ENCODE measurements at regions not wholly inside any gene's neighbourhood (a gene's known extent, or its start where the extent isn't known, plus 50 kb on each side); places are given as distances from the start of the nearest gene placed in this dataset.

DNA sequence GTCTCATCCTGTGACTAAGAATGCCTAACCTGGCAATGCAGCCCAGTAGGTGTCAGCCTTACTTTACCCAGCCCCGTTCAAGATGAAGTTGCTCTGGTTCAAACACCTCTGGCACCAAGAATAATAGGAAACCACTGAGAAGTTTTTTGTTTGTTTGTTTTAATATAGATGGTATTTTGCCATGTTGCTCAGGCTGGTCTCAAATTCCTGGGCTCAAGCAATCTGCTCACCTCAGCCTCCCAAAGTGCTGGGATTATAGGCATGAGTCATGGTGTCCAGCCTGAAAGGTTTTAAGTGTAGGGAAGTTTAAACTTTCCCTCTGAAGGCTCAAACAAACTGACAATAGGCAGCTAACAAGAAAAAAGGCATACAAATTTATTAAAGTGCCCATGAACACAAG, 51.2 kb upstream of the ABCC4 start:
- no peak for DNase-seq (ENCODE audit: low read depth)

GRCh38 chr13:95354156-95354555, 52.9 kb upstream of the ABCC4 start:
- no peak for DNase-seq (ENCODE audit: low read depth)

DNA sequence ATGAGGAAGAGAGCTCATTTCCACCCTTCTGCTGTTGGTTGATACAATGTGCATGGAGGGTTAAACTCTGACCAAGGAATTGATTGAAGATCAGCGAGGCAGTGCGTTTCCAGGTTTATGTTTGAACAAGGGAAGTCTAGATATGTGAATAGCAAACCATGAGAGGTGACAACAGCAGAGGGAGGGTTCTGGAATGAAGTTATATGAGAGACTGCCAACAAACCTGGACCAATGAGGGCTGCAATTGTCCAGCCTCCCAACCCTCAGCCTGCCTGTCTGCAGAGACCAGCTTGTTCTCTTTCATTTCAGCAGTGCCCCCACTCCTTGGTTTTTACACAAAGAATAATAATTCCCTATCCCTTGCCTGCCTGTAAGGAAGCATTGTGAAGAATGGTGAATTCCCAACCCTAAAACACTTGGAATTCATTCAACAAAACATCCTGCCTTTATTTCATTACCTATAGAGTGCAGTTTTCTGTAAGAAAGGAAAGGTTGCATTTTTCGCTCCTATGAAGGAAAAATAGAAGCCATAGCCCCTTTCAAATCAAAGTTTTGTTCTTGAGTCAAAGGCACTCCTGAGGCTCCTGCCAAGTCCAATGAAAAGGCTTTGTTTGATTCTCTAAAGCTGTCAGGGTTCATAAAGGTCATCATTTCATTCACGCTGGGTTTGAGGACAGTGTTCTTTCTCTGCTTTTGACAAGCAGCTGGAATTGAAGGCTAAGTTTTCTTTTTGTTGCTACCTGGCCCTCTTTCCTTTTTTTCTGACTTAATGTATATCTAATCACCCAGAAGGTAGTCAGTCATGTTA, 53.6 kb upstream of the ABCC4 start:
- no peak for DNase-seq (ENCODE audit: low read depth)

DNA sequence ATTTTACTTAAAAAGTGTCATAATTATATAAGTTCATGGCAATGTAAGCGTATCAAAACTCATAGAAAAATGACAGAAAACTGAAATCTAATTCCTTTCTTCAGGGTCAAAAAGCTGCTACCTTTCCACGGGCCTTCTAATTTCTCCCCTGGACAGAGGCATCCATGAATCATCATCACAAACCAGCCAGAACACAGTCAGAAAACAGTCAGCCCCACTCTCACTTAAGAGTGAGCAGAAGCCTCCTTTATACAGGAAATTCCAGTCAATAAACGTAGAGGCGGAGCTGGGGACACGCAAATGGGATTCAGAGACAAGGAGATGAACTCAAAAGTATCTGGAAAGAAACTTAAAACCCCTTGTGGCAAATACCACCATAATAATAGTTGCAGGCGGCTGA, 54.2 kb upstream of the ABCC4 start:
- DNase-seq (ENCODE audit: low read depth), result no peak

DNA sequence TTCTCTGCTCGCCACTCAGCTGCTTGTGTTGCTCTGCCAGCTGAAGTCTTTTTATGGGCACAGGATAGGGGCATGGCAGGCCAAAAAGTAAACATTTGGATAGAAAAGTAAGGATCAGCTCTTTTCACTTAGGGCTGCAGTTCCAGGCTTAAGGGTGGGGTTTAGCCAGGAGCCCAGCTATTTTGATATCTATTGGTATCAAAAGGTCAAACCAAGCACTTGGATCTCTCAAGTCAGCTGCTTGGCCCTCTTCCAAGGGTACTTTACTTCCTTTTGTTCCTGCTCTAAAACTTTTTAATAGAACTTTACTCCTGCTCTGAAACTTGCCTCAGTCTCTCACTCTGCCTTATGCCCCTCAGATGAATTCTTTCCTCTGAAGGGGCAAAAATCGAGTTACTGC, 55.7 kb upstream of the ABCC4 start:
- DNase-seq (ENCODE audit: low read depth), result no peak

- no peak for DNase-seq (ENCODE audit: low read depth)
Measured at GRCh38 chr13:95357875-95358274, 56.6 kb upstream of the ABCC4 start.

DNA sequence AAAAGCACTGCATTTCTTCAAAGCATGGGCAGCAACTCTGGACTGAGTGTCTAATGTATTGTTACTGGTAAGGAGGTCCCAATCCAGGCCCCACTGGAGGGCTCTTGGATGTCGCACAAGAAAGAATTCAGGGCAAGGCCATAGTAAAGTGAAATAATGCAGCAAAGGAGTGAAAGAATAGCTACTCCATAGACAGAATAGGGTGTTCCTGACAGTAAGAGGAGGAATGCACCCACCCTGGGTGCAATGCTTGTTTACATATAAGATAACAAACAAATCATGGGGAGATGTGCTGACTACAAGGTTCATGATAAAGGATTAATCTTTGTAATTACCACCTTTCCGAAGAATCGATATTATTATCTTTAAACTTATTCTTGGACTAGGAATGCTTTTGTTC, 58.8 kb upstream of the ABCC4 start:
- DNase-seq (ENCODE audit: low read depth), result no peak

GRCh38 chr13:95360464-95361097, 59.3 kb upstream of the ABCC4 start:
- DNase-seq (ENCODE audit: low read depth), result no peak

- DNase-seq (ENCODE audit: low read depth), result no peak
Measured at GRCh38 chr13:95361686-95362085, 60.4 kb upstream of the ABCC4 start.

GRCh38 chr13:95362666-95363065, 61.4 kb upstream of the ABCC4 start:
- DNase-seq (ENCODE audit: low read depth), result no peak

DNA sequence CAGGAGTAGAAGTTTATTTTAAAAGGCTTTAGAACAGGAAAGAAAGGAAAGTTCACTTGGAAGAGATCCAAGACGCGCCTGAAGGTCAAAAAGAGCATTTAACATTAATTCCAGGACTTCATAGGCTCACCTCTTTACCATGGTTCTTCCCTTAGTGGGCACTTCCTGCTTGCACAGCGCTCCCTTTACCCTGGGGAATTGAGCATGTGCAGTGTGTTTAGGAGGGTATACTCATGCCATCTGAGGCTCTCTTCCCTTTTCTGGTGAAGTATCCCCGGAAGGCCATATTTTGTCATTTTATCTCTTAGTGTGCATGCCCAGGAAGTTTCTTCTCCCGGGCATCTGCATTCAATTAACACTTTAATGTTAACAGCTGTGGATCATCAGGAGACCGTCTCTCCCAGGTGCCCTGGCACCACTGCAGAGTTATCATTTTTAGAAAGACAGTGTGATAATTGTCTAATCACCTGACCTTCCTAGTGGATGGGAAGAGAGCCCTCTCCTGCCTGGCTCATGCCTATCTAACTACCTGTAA, 66.1 kb upstream of the ABCC4 start:
- no peak for DNase-seq (ENCODE audit: low read depth)

- DNase-seq (ENCODE audit: low read depth), result no peak
Measured at GRCh38 chr13:95368998-95369397, 67.7 kb upstream of the ABCC4 start.

DNA sequence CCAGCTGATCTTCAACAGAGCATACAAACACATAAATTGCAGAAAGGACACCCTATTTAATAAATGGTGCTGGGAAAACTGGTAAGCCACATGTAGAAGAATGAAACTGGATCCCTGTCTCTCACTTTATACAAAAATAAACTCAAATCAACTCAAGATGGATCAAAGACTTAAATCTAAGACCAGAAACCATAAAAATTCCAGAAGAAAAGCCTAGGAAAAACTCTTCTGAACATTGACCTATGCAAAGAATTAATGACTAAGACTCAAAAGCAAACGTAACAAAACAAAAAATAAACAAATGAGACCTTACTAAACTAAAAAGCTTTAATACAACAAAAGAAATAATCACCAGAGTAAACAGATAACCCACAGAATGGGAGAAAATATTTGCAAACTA, 74.5 kb upstream of the ABCC4 start:
- no peak for DNase-seq (ENCODE audit: low read depth)

DNA sequence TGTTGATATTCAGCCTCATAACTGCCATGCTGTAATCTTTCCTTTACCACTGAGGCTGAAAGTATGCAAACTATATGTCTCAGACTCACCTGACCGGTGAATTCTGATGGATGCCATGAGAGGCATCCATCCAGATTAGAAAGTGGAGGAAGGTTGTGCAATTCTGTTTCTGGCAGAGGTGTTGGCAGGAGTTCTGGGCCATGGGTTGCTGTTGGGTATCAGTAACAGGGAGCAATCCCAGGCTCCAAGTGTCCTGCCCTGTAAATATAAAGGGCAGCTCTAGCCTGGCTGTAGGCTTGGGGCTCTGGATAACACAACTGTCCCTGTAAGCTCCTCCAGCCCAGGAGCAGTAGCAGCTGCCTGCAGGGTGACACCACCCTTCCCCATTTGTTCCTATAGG, 77.4 kb upstream of the ABCC4 start:
- no peak for DNase-seq (ENCODE audit: low read depth)

- DNase-seq (ENCODE audit: low read depth), result no peak
Measured at GRCh38 chr13:95380468-95381211, 79.4 kb upstream of the ABCC4 start.

DNA sequence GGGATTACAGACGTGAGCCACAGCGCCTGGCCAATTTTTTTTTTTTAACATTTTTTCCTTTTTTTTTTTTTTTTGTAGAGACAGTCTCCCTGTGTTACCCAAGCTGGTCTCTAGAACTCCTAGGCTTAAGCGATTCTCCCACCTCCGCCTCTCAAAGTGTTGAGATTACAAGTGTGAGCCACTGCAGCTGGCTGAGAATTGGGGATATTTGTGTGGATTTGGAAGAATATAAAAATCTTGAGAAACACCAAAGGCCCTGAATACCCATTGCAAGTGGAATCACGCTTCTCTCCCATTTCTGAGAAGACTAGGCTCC, 79.9 kb upstream of the ABCC4 start:
- no peak for DNase-seq (ENCODE audit: low read depth)

GRCh38 chr13:95382411-95382810, 81.2 kb upstream of the ABCC4 start:
- no peak for DNase-seq (ENCODE audit: low read depth)

DNA sequence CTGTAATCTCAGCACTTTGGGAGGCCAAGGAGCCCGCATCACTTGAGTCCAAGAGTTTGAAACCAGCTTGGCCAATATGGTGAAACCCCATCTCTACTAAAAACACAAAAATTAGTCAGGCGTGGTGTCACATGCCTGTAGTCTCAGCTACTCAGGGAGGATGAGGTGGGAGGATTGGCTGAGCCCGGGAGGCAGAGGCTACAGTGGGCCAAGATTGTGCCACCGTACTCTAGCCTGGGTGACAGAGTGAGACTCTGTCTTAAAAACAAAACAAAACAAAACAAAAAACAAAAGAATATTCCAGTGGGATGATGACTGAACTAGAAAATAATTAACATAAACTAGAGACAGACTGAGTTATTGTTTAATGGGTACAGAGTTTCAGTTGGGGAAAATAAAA, 81.7 kb upstream of the ABCC4 start:
- no peak for DNase-seq (ENCODE audit: low read depth)

- DNase-seq (ENCODE audit: low read depth), result no peak
Measured at GRCh38 chr13:95385373-95385772, 84.1 kb upstream of the ABCC4 start.

GRCh38 chr13:95385798-95386197, 84.5 kb upstream of the ABCC4 start:
- DNase-seq (ENCODE audit: low read depth), result no peak

- no peak for DNase-seq (ENCODE audit: low read depth)
Measured at GRCh38 chr13:95386370-95386769, 85.1 kb upstream of the ABCC4 start.

GRCh38 chr13:95387733-95388207, 86.5 kb upstream of the ABCC4 start:
- no peak for DNase-seq (ENCODE audit: low read depth)
